K562 (cell line): ENCODE measurements at regions not wholly inside any gene's neighbourhood (a gene's known extent, or its start where the extent isn't known, plus 50 kb on each side); places are given as distances from the start of the nearest gene placed in this dataset.

ENCODE experiments used
- ATAC-seq: fragments of 200-7000 bp; cut with Tn5 transposase; 3 replicates; pipeline ENCODE4 v1.9.1; 2020; ENCODE audit warnings: moderate library complexity
- BruUV-seq: library from RNA; stranded (reverse); fragments of 400-500 nt; replicated peaks from 2 replicates; lab custom pipeline; 2021; lab: Mats Ljungman, UMichigan
- CTCF ChIA-PET: fragments of 300-600 bp; formaldehyde crosslinking; extraction: SDS; loops from one replicate; lab custom pipeline; 2021; ENCODE audit warnings: low intra/inter-chr PET ratio; lab: Yijun Ruan, JAX
- POLR2A ChIA-PET: fragments of 300-600, 350-650 bp; sonication (Branson Sonifier 250); formaldehyde crosslinking; extraction: SDS; loops from one replicate; lab custom pipeline; 2021; ENCODE audit warnings: antibody characterized with exemption, inconsistent platforms; lab: Yijun Ruan, JAX
- DNase-seq, 4 experiments: peaks; one replicate each; pipeline versions ENCODE4 v3.0.0 to v3.0.0-alpha.2; 2011 to 2018; ENCODE audit warnings: low spot score in 3 of 4, mixed read lengths in 3 of 4; ENCODE audit errors: extremely low read depth in 1 of 4
- FAIRE-seq: peaks from 2 replicates; lab custom pipeline; 2011; peaks lifted over from hg19 to GRCh38; lab: Jason Lieb, UNC
- H2AFZ ChIP-seq: 2 replicates; pipeline ENCODE4 v1.6.0; 2011; ENCODE audit warnings: low read depth, low read length, control low read depth, inconsistent platforms
- H3K27ac ChIP-seq: fragments of 200-600 bp; 3 replicates; pipeline ENCODE4 v1.8.0; 2011; ENCODE audit warnings: low read depth, mild to moderate bottlenecking, control low read depth, inconsistent platforms, low read length, moderate library complexity, mixed read lengths; ENCODE audit errors: extremely low read depth
- H3K27me3 ChIP-seq, 2 experiments: fragments of 300-600 bp in 1 of 2; 2 replicates in 1 of 2; 3 replicates in 1 of 2; pipeline versions ENCODE4 v1.6.0 to v1.8.0; 2011; ENCODE audit warnings: inconsistent platforms in 2 of 2, low read length in 2 of 2, mild to moderate bottlenecking in 1 of 2, mixed read lengths in 1 of 2, moderate library complexity in 1 of 2; ENCODE audit not compliant: control insufficient read depth in 2 of 2, insufficient read depth in 2 of 2
- H3K36me3 ChIP-seq: fragments of 300-600 bp; 3 replicates; pipeline ENCODE4 v1.8.0; 2011; ENCODE audit warnings: mild to moderate bottlenecking, low read length, inconsistent platforms; ENCODE audit not compliant: control insufficient read depth, insufficient read depth
- H3K4me1 ChIP-seq, 2 experiments: fragments of 200-600 bp in 1 of 2; replicated peaks in 1 of 2; 2 replicates in 1 of 2; 3 replicates in 1 of 2; pipeline versions ENCODE4 v1.5.1 to v1.8.0; 2011; ENCODE audit warnings: inconsistent platforms in 2 of 2, low read length in 2 of 2, mild to moderate bottlenecking in 1 of 2, mixed read lengths in 1 of 2, moderate library complexity in 1 of 2; ENCODE audit not compliant: control insufficient read depth in 2 of 2, insufficient read depth in 2 of 2
- H3K4me2 ChIP-seq: 2 replicates; pipeline ENCODE4 v1.6.1; 2011; ENCODE audit warnings: low read length, control low read depth, inconsistent platforms, mixed read lengths; ENCODE audit not compliant: insufficient read depth
- H3K4me3 ChIP-seq: fragments of 200-600 bp; sonication (generic), shearing (Covaris generic); 2 replicates; pipeline ENCODE4 v1.5.1; 2016; ENCODE audit warnings: control low read depth, inconsistent platforms
- H3K79me2 ChIP-seq: fragments of 200-600 bp; 3 replicates; pipeline ENCODE4 v1.8.0; 2011; ENCODE audit warnings: low read length, inconsistent platforms; ENCODE audit not compliant: control insufficient read depth, insufficient read depth
- H3K9ac ChIP-seq, 2 experiments: 2 replicates each; pipeline versions ENCODE4 v1.6.0 to v1.6.1; 2011; ENCODE audit warnings: low read depth in 2 of 2, low read length in 2 of 2, control low read depth in 1 of 2, inconsistent platforms in 1 of 2, mild to moderate bottlenecking in 1 of 2, mixed read lengths in 1 of 2; ENCODE audit not compliant: insufficient read depth in 1 of 2
- H3K9me1 ChIP-seq: one replicate; pipeline ENCODE4 v1.6.0; 2011; ENCODE audit warnings: inconsistent platforms, mild to moderate bottlenecking, low read length, moderate library complexity; ENCODE audit not compliant: control insufficient read depth, insufficient read depth
- H3K9me3 ChIP-seq: replicated peaks from 2 replicates; pipeline ENCODE4 v1.5.1; 2011; ENCODE audit warnings: low read depth, low read length, inconsistent platforms; ENCODE audit not compliant: control insufficient read depth, insufficient read depth
- H4K20me1 ChIP-seq: replicated peaks from 2 replicates; pipeline ENCODE4 v1.6.1; 2011; ENCODE audit warnings: low read length, inconsistent platforms, mixed read lengths; ENCODE audit not compliant: control insufficient read depth, insufficient read depth
- BCL6 ChIP-seq: fragments of 250-450 bp; sonication (Bioruptor Pico); IDR thresholded peaks from 2 replicates; pipeline ENCODE4 v1.4.0; 2020
- CREB1 ChIP-seq, 2 experiments: sonication (generic) in 1 of 2; formaldehyde crosslinking in 1 of 2; IDR thresholded peaks; 2 replicates each; pipeline versions ENCODE4 v1.6.1 to v1.8.0; 2012 to 2022; ENCODE audit warnings: inconsistent platforms in 1 of 2, mild to moderate bottlenecking in 1 of 2, missing genetic modification reagents in 1 of 2, moderate library complexity in 1 of 2
- CREM ChIP-seq: IDR thresholded peaks from 2 replicates; pipeline ENCODE4 v1.6.1; 2014; ENCODE audit warnings: antibody characterized with exemption, low read depth
- CTBP1 ChIP-seq: fragments of 450-650 bp; IDR thresholded peaks from 2 replicates; pipeline ENCODE4 v1.6.1; 2016; ENCODE audit warnings: borderline replicate concordance
- CTCF ChIP-seq, 3 experiments: IDR thresholded peaks in 2 of 3; conservative IDR thresholded peaks in 1 of 3; 2 replicates each; pipeline ENCODE4 v1.5.1; 2011 to 2012; ENCODE audit warnings: low read length in 3 of 3, mild to moderate bottlenecking in 3 of 3, control low read depth in 2 of 3, improper control_type of control experiment in 1 of 3, inconsistent platforms in 1 of 3, low read depth in 1 of 3, mixed read lengths in 1 of 3, moderate library complexity in 1 of 3; ENCODE audit not compliant: insufficient read depth in 2 of 3
- GTF3C2 ChIP-seq: IDR thresholded peaks from 3 replicates; pipeline ENCODE4 v1.6.1; 2011; ENCODE audit warnings: borderline replicate concordance, mild to moderate bottlenecking, moderate library complexity; ENCODE audit not compliant: insufficient read length; ENCODE audit errors: extremely low read depth
- HDAC2 ChIP-seq: fragments of 450-650 bp; IDR thresholded peaks from 2 replicates; pipeline ENCODE4 v1.6.1; 2016; ENCODE audit warnings: mild to moderate bottlenecking
- HNRNPLL ChIP-seq: fragments of 200-400 bp; formaldehyde crosslinking; IDR thresholded peaks from 2 replicates; pipeline ENCODE4 v1.6.1; 2017; ENCODE audit warnings: low read length, low read depth, mild to moderate bottlenecking; ENCODE audit not compliant: poor library complexity, severe bottlenecking
- MCM5 ChIP-seq: fragments of 450-650 bp; IDR thresholded peaks from 2 replicates; pipeline ENCODE4 v1.6.1; 2016; ENCODE audit warnings: low read depth
- MXI1 ChIP-seq: IDR thresholded peaks from 2 replicates; pipeline ENCODE4 v1.6.1; 2011; ENCODE audit warnings: low read depth, mild to moderate bottlenecking, improper control_type of control experiment, low read length
- POLR2A ChIP-seq: fragments of 450-650 bp; conservative IDR thresholded peaks from 2 replicates; pipeline ENCODE4 v1.6.1; 2016
- POLR3A ChIP-seq: IDR thresholded peaks from 2 replicates; pipeline ENCODE4 v1.6.1; 2011; ENCODE audit warnings: borderline replicate concordance, mild to moderate bottlenecking, moderate library complexity; ENCODE audit not compliant: insufficient read length, insufficient read depth; ENCODE audit errors: extremely low read depth
- RAD21 ChIP-seq, 2 experiments: fragments of 250-450 bp in 1 of 2; fragments of 450-650 bp in 1 of 2; sonication (Bioruptor Pico) in 1 of 2; formaldehyde crosslinking in 1 of 2; IDR thresholded peaks in 1 of 2; conservative IDR thresholded peaks in 1 of 2; 2 replicates each; pipeline versions ENCODE4 v1.4.0 to v1.8.0; 2020 to 2022; ENCODE audit warnings: mild to moderate bottlenecking in 2 of 2, moderate library complexity in 1 of 2
- RNF2 ChIP-seq: sonication (generic); IDR thresholded peaks from 2 replicates; pipeline ENCODE4 v1.6.1; 2016
- SP1 ChIP-seq: sonication (generic); formaldehyde crosslinking; IDR thresholded peaks from 2 replicates; pipeline ENCODE4 v1.8.1; 2022; ENCODE audit warnings: mild to moderate bottlenecking, missing genetic modification reagents
- TEAD4 ChIP-seq, 2 experiments: sonication (generic) in 1 of 2; formaldehyde crosslinking in 1 of 2; IDR thresholded peaks; 2 replicates each; pipeline versions ENCODE4 v1.6.1 to v1.8.0; 2012 to 2022; ENCODE audit warnings: borderline replicate concordance in 1 of 2, inconsistent platforms in 1 of 2, low read length in 1 of 2, mild to moderate bottlenecking in 1 of 2, missing genetic modification reagents in 1 of 2
- ZNF217 ChIP-seq: sonication (generic); formaldehyde crosslinking; IDR thresholded peaks from 2 replicates; pipeline ENCODE4 v1.8.0; 2022; ENCODE audit warnings: mild to moderate bottlenecking, missing genetic modification reagents
- WGBS: fragments of 100-300 bp; shearing (Covaris generic); methylation state at CpG from one replicate; pipeline ENCODE4 v1.1.6; 2016; ENCODE audit warnings: low coverage, mixed read lengths; ENCODE audit not compliant: insufficient coverage; ENCODE audit errors: missing lambda C conversion rate; 5-methylcytosine and 5-hydroxymethylcytosine counted together
- in situ Hi-C: fragments of 300-500 bp; cut with MboI; formaldehyde crosslinking; loops from 4 replicates; pipeline ENCODE4 v1.15.0; 2018; ENCODE audit warnings: inconsistent platforms, mixed read lengths
- intact Hi-C: fragments of 100-400 bp; cut with micrococcal nuclease; formaldehyde crosslinking; loops from 2 replicates; pipeline ENCODE4 v1.14.2; 2022

GRCh38 chr11:86155200-86155844 lies 86.4 kb upstream of the PICALM start:
- WGBS: 40% methylated on average over 7 of the region's 7 CpGs
- Histone ChIP-seq H3K9ac (peak overlapping the region; percentile 5 to 50; a peak in 3 of 4 replicates), H3K4me3 (no peak overlapping the region), H3K9me1 (no peaks in the 10 kb centered on the region), H3K27ac (peak overlapping the region; percentile 47), H3K4me2 (peak overlapping the region; percentile 48), H4K20me1 (no peaks in the 10 kb centered on the region), H3K27me3 (no peaks in the 10 kb centered on the region), H2AFZ (peak overlapping the region; percentile 73), H3K36me3 (no peaks in the 10 kb centered on the region), H3K4me1 (peaks cover 37 to 75% of the 10 kb centered on the region in 2 experiments), H3K9me3 (no peaks in the 10 kb centered on the region), H3K79me2 (peaks cover 18% of the 10 kb centered on the region; the same call in 1 of the 3 replicates)
- ChIA-PET POLR2A (interaction anchor here (0.9 kb wide), 1 partner anchor 86 kb away, joined by 3 read pairs; the partner anchor contains the start of gene PICALM), CTCF (interaction anchor here (1.3 kb wide), 1 partner anchor 113 kb away, joined by 4 read pairs; no protein-coding TSS in a partner anchor)
- in situ Hi-C loops (no loop called here), intact Hi-C loops (no loop called here)
- peak in 3 of 4 experiments; percentile 54 to 60 (median 56) for DNase-seq
- TSS peak; percentile 72 for BruUV-seq
- ATAC-seq: peak; percentile 7
- FAIRE-seq: no peak
- TF ChIP-seq CTBP1: peak; percentile 33; the same call in 1 of the 2 replicates
- no peak for TF ChIP-seq HNRNPLL
- peak in 1 of 3 experiments; percentile 48; a peak in 2 of 6 replicates for TF ChIP-seq CTCF (IDR thresholded peaks at IDR 0.05 in 2 of 3, conservative IDR thresholded peaks at IDR 0.05 in 1 of 3; ENCODE audit: insufficient read depth in 2 of 3, low read depth in 1 of 3, low read length in 3 of 3)
- 0 out of 2 replicates have a peak, but pooled peaks have one; percentile 23 for TF ChIP-seq HDAC2
- TF ChIP-seq BCL6 (CRISPR knock-in tag): no peak
- TF ChIP-seq GTF3C2: no peak
- peak; percentile 32 to 61 for TF ChIP-seq RAD21 (CRISPR knock-in tag; conservative IDR thresholded peaks at IDR 0.05 in 1 of 2, IDR thresholded peaks at IDR 0.05 in 1 of 2)
- no peak for TF ChIP-seq CREB1 (IDR thresholded peaks at IDR 0.05)
- no peak for TF ChIP-seq CREB1 (CRISPR knock-in tag; IDR thresholded peaks at IDR 0.05)
- no peak for TF ChIP-seq CREM
- TF ChIP-seq MXI1: no peak
- TF ChIP-seq TEAD4 (IDR thresholded peaks at IDR 0.05; ENCODE audit: low read length): peak; percentile 4; the same call in 1 of the 2 replicates
- no peak for TF ChIP-seq TEAD4 (CRISPR knock-in tag; IDR thresholded peaks at IDR 0.05; ENCODE audit: borderline replicate concordance)
- TF ChIP-seq POLR2A: no peak
- 0 out of 2 replicates have a peak, but pooled peaks have one; percentile 33 for TF ChIP-seq SP1 (CRISPR knock-in tag)
- TF ChIP-seq RNF2: no peak
- peak; percentile 79 for TF ChIP-seq POLR3A
- TF ChIP-seq ZNF217 (CRISPR knock-in tag): no peak
- no peak for TF ChIP-seq MCM5
